Stomach (tissue), 8 donors: ENCODE measurements at regions not wholly inside any gene's neighbourhood (a gene's known extent, or its start where the extent isn't known, plus 50 kb on each side); places are given as distances from the start of the nearest gene placed in this dataset.

Experiments used
- DNase-seq, 2 donors: peaks; one replicate each; pipeline versions ENCODE4 v3.0.0 to v3.0.0-alpha.2; 2013 to 2019
- H3K27ac ChIP-seq, 5 donors: fragments of 200-600 bp in 4 of 5; sonication (generic) in 4 of 5; one replicate each; pipeline ENCODE4 v1.5.1; 2013 to 2019; ENCODE audit warnings: mild to moderate bottlenecking in 1 of 5, moderate library complexity in 1 of 5
- H3K27me3 ChIP-seq, 3 donors: fragments of 200-600 bp; sonication (generic); one replicate each; pipeline ENCODE4 v1.5.1; 2017 to 2019; ENCODE audit warnings: mixed run types in 1 of 3
- H3K36me3 ChIP-seq, 4 donors: fragments of 200-600 bp; sonication (generic); 1 replicate in 3 of 4; 2 replicates in 1 of 4; pipeline ENCODE4 v1.5.1; 2016 to 2019
- H3K4me1 ChIP-seq, 4 donors: fragments of 200-600 bp; sonication (generic); one replicate each; pipeline ENCODE4 v1.5.1; 2016 to 2019
- H3K4me3 ChIP-seq, 4 donors: fragments of 200-600 bp; sonication (generic) in 3 of 4; one replicate each; pipeline ENCODE4 v1.5.1; 2016 to 2019; ENCODE audit warnings: mild to moderate bottlenecking in 1 of 4
- H3K9me3 ChIP-seq, 4 donors: fragments of 200-600 bp; sonication (generic); one replicate each; pipeline ENCODE4 v1.5.1; 2016 to 2019
- CTCF ChIP-seq, 7 experiments: fragments of 450-650 bp in 4 of 7; fragments of 200-600 bp in 3 of 7; sonication (generic) in 3 of 7; IDR thresholded peaks; one replicate each; pipeline ENCODE4 v1.5.1; 2016 to 2019; ENCODE audit warnings: antibody characterized with exemption in 7 of 7, control low read depth in 2 of 7, mild to moderate bottlenecking in 1 of 7
- EP300 ChIP-seq: sonication (generic); formaldehyde crosslinking; IDR thresholded peaks from one replicate; pipeline ENCODE4 v1.6.1; 2017; ENCODE audit warnings: antibody characterized with exemption
- POLR2A ChIP-seq, 4 donors: fragments of 450-650 bp; IDR thresholded peaks; one replicate each; pipeline ENCODE4 v1.6.1; 2016; ENCODE audit warnings: antibody characterized with exemption in 4 of 4, control low read depth in 2 of 4, mild to moderate bottlenecking in 1 of 4, moderate library complexity in 1 of 4
- POLR2AphosphoS5 ChIP-seq, 3 donors: sonication (generic); formaldehyde crosslinking; IDR thresholded peaks; one replicate each; pipeline ENCODE4 v1.6.1; 2016; ENCODE audit warnings: antibody characterized with exemption in 3 of 3
- WGBS, 5 donors: extraction: QIAGEN DNeasy Blood & Tissue Kit in 3 of 5; methylation state at CpG; one replicate each; pipeline versions ENCODE4 v1.1.5 to v1.1.7; 2013 to 2018; 5-methylcytosine and 5-hydroxymethylcytosine counted together
- intact Hi-C: fragments of 100-400 bp; cut with DNase I; formaldehyde crosslinking; loops from one replicate; pipeline ENCODE4 v1.15.1; 2023; ENCODE audit warnings: low total_unique reads
- donor health status: healthy with polysubstance abuse.
- donor health status: Bipolar disorder and iron deficiency.
- donor health status: healthy.

- no peak overlapping the region for H3K27ac ChIP-seq
- H3K36me3 ChIP-seq = no peaks in the 10 kb centered on the region
- no peaks in the 10 kb centered on the region for H3K9me3 ChIP-seq
- H3K27me3 ChIP-seq = no peaks in the 10 kb centered on the region
- no peak for DNase-seq
- no peak for TF ChIP-seq POLR2A (IDR thresholded peaks at IDR 0.05)
- no peak for TF ChIP-seq EP300
- TF ChIP-seq CTCF (IDR thresholded peaks at IDR 0.05) = no peak
- no peak for TF ChIP-seq POLR2AphosphoS5 (IDR thresholded peaks at IDR 0.05)
- no peaks in the 10 kb centered on the region for H3K4me1 ChIP-seq
- WGBS, 5 donors = 80 to 93% (median 83%) methylated on average over 1 of the region's 1 CpG
- intact Hi-C loops = no loop called here
- no peak overlapping the region for H3K4me3 ChIP-seq
Observed at GRCh38 chr9:109945573-109945972, 165.6 kb downstream of the PALM2AKAP2 start.

- intact Hi-C loops = no loop called here
- Histone ChIP-seq H3K27me3 (no peaks in the 10 kb centered on the region), H3K27ac (no peak overlapping the region), H3K4me1 (no peaks in the 10 kb centered on the region), H3K9me3 (no peaks in the 10 kb centered on the region), H3K36me3 (no peaks in the 10 kb centered on the region), H3K4me3 (no peak overlapping the region)
- no peak for DNase-seq
- 75 to 97% (median 87%) methylated on average over 1 of the region's 1 CpG for WGBS, 5 donors
- TF ChIP-seq EP300 (no peak), POLR2AphosphoS5 (IDR thresholded peaks at IDR 0.05) (no peak), POLR2A (IDR thresholded peaks at IDR 0.05) (no peak), CTCF (IDR thresholded peaks at IDR 0.05) (no peak)
Observed at GRCh38 chr9:109948453-109948852, 168.5 kb downstream of the PALM2AKAP2 start.

- intact Hi-C loops = no loop called here
- Histone ChIP-seq H3K36me3 (no peaks in the 10 kb centered on the region), H3K27ac (no peak overlapping the region), H3K4me1 (no peaks in the 10 kb centered on the region), H3K27me3 (no peaks in the 10 kb centered on the region), H3K4me3 (no peak overlapping the region), H3K9me3 (no peaks in the 10 kb centered on the region)
- DNase-seq = no peak
- WGBS, 5 donors = 57 to 73% (median 62%) methylated on average over 7 of the region's 7 CpGs
- no peak for TF ChIP-seq EP300
- TF ChIP-seq POLR2AphosphoS5 (IDR thresholded peaks at IDR 0.05) = no peak
- no peak for TF ChIP-seq CTCF (IDR thresholded peaks at IDR 0.05)
- TF ChIP-seq POLR2A (IDR thresholded peaks at IDR 0.05) = no peak
Observed at GRCh38 chr9:109950710-109951443, 170.9 kb downstream of the PALM2AKAP2 start.

GRCh38 chr9:109953300-109953699 lies 173.3 kb downstream of the PALM2AKAP2 start:
- no peak overlapping the region for H3K4me3 ChIP-seq
- no peaks in the 10 kb centered on the region for H3K36me3 ChIP-seq
- intact Hi-C loops = no loop called here
- 79 to 89% (median 87%) methylated on average over 5 of the region's 5 CpGs for WGBS, 5 donors
- no peaks in the 10 kb centered on the region for H3K9me3 ChIP-seq
- H3K27me3 ChIP-seq = no peaks in the 10 kb centered on the region
- no peak for TF ChIP-seq EP300
- TF ChIP-seq CTCF (IDR thresholded peaks at IDR 0.05) = no peak
- TF ChIP-seq POLR2A (IDR thresholded peaks at IDR 0.05) = no peak
- TF ChIP-seq POLR2AphosphoS5 (IDR thresholded peaks at IDR 0.05) = no peak
- DNase-seq = no peak
- H3K27ac ChIP-seq = no peak overlapping the region
- peaks cover 0 to 13% (median 2%) of the 10 kb centered on the region in 4 donors for H3K4me1 ChIP-seq
